ENCODE measurements at regions not wholly inside any gene's neighbourhood (a gene's known extent, or its start where the extent isn't known, plus 50 kb on each side); places are given as distances from the start of the nearest gene placed in this dataset.
A peak's percentile ranks its signal among the peaks of the same experiment; 100 is the strongest.
"Not testable (repeated sequence)": the region's sequence is repeated elsewhere in the genome, so short reads cannot be mapped to it uniquely, and the experiment has no call there.

DNA sequence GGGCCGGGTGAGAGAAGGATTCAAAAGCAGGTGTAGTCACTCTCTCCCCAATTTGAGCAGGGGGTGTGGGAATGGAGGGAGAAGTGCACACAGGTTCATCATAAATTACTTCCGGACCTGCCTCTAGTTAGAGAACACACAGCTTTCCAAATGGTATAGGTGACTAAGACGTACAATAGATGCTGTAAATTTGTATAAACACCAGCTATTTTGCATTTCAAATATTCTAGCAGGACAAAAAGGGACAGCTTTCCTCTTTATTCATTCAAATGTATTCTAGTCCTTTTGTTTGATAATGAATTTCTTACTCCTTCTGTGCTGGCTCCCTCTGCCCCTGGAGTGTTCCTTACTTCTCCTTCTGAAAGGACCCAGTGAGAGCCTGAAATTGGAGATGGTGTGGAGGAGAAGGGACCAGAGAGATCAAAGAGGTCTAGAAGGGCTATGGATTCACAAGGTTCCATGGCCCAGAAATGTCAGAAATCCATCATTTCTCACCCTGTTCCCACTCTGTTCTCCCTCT lies 53.2 kb upstream of the SH3BP4 start:
- intact Hi-C loops (cut with DNase I; ENCODE audit: low total_unique reads) = no loop called here
- no peak for DNase-seq (ENCODE audit: low spot score in 2 of 2)
- H3K4me3 ChIP-seq (ENCODE audit: low read depth, poor library complexity, severe bottlenecking) = no peak overlapping the region
- TF ChIP-seq POLR2A (IDR thresholded peaks at IDR 0.05) = no peak
- TF ChIP-seq, protein P1, sequence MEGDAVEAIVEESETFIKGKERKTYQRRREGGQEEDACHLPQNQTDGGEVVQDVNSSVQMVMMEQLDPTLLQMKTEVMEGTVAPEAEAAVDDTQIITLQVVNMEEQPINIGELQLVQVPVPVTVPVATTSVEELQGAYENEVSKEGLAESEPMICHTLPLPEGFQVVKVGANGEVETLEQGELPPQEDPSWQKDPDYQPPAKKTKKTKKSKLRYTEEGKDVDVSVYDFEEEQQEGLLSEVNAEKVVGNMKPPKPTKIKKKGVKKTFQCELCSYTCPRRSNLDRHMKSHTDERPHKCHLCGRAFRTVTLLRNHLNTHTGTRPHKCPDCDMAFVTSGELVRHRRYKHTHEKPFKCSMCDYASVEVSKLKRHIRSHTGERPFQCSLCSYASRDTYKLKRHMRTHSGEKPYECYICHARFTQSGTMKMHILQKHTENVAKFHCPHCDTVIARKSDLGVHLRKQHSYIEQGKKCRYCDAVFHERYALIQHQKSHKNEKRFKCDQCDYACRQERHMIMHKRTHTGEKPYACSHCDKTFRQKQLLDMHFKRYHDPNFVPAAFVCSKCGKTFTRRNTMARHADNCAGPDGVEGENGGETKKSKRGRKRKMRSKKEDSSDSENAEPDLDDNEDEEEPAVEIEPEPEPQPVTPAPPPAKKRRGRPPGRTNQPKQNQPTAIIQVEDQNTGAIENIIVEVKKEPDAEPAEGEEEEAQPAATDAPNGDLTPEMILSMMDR (IDR thresholded peaks at IDR 0.05) = no peak
- WGBS, 2 donors = 90 to 93% methylated on average over 3 of the region's 3 CpGs

GRCh38 chr2:234888442-234888841 lies 63.4 kb upstream of the SH3BP4 start:
- intact Hi-C loops (cut with DNase I; ENCODE audit: low total_unique reads); DNase-seq (ENCODE audit: low spot score in 2 of 2); H3K4me3 ChIP-seq (ENCODE audit: low read depth, poor library complexity, severe bottlenecking): not testable (repeated sequence)
- 71 to 73% methylated on average over 12 to 18 of the region's 34 CpGs for WGBS, 2 donors

- intact Hi-C loops (cut with DNase I; ENCODE audit: low total_unique reads) = no loop called here
- peak in 1 of 2 donors; percentile 40 for DNase-seq (ENCODE audit: low spot score in 2 of 2)
- TF ChIP-seq, protein P1 (IDR thresholded peaks at IDR 0.05) = no peak
- no peak for TF ChIP-seq POLR2A (IDR thresholded peaks at IDR 0.05)
- 80 to 87% methylated on average over 3 of the region's 3 CpGs for WGBS, 2 donors
- H3K4me3 ChIP-seq (ENCODE audit: low read depth, poor library complexity, severe bottlenecking) = no peak overlapping the region
Measured at GRCh38 chr2:234887195-234887594, 64.6 kb upstream of the SH3BP4 start.

GRCh38 chr2:234885886-234886285 lies 65.9 kb upstream of the SH3BP4 start:
- intact Hi-C loops (cut with DNase I; ENCODE audit: low total_unique reads) = no loop called here
- H3K4me3 ChIP-seq (ENCODE audit: low read depth, poor library complexity, severe bottlenecking) = no peak overlapping the region
- TF ChIP-seq POLR2A (IDR thresholded peaks at IDR 0.05) = no peak
- TF ChIP-seq, protein P1 (IDR thresholded peaks at IDR 0.05) = no peak
- 80 to 82% methylated on average over 6 of the region's 6 CpGs for WGBS, 2 donors
- DNase-seq (ENCODE audit: low spot score in 2 of 2) = no peak

GRCh38 chr2:234885118-234885517 lies 66.7 kb upstream of the SH3BP4 start:
- DNase-seq (ENCODE audit: low spot score in 2 of 2) = no peak
- TF ChIP-seq POLR2A (IDR thresholded peaks at IDR 0.05) = no peak
- TF ChIP-seq, protein P1 (IDR thresholded peaks at IDR 0.05) = no peak
- WGBS, 2 donors = 92 to 94% methylated on average over 7 of the region's 7 CpGs
- intact Hi-C loops (cut with DNase I; ENCODE audit: low total_unique reads) = no loop called here
- no peak overlapping the region for H3K4me3 ChIP-seq (ENCODE audit: low read depth, poor library complexity, severe bottlenecking)

- H3K4me3 ChIP-seq (ENCODE audit: low read depth, poor library complexity, severe bottlenecking) = no peak overlapping the region
- intact Hi-C loops (cut with DNase I; ENCODE audit: low total_unique reads) = no loop called here
- no peak for DNase-seq (ENCODE audit: low spot score in 2 of 2)
- TF ChIP-seq POLR2A (IDR thresholded peaks at IDR 0.05) = no peak
- TF ChIP-seq, protein P1 (IDR thresholded peaks at IDR 0.05) = no peak
- WGBS, 2 donors = 82 to 85% methylated on average over 7 of the region's 7 CpGs
Measured at GRCh38 chr2:234884591-234884990, 67.2 kb upstream of the SH3BP4 start.

Data from lower leg skin (tissue), 4 donors.